Stimulated activated naive CD8-positive, alpha-beta T cell treated with anti-CD3 and anti-CD28 coated beads, Interleukin-15, amount 100 ng/mL, for 72 hours (primary cell): ENCODE measurements at regions not wholly inside any gene's neighbourhood (a gene's known extent, or its start where the extent isn't known, plus 50 kb on each side); places are given as distances from the start of the nearest gene placed in this dataset.
"Not testable (repeated sequence)": the region's sequence is repeated elsewhere in the genome, so short reads cannot be mapped to it uniquely, and the experiment has no call there.

Experiments used
- ATAC-seq: fragments of 150-1000 bp; cut with Tn5 transposase; 2 replicates; pipeline ENCODE4 v1.10.0; 2021; ENCODE audit warnings: mild to moderate bottlenecking, moderate library complexity
- DNase-seq, 2 donors: peaks; one replicate each; pipeline ENCODE4 v3.0.0; 2021 to 2022
- H3K27ac Mint-ChIP-seq, 2 donors: one replicate each; pipeline ENCODE4 v1.8.0; 2022; ENCODE audit warnings: mild to moderate bottlenecking in 2 of 2, mixed read lengths in 2 of 2, moderate library complexity in 2 of 2
- H3K27me3 Mint-ChIP-seq: one replicate; pipeline ENCODE4 v1.8.0; 2022; ENCODE audit warnings: mixed read lengths
- H3K4me1 Mint-ChIP-seq: one replicate; pipeline ENCODE4 v1.8.0; 2022; ENCODE audit warnings: mild to moderate bottlenecking, mixed read lengths
- H3K4me3 Mint-ChIP-seq, 2 donors: one replicate each; pipeline ENCODE4 v1.8.0; 2022; ENCODE audit warnings: mild to moderate bottlenecking in 2 of 2, mixed read lengths in 2 of 2, moderate library complexity in 1 of 2
- H3K9me3 Mint-ChIP-seq, 2 donors: one replicate each; pipeline ENCODE4 v1.8.0; 2022; ENCODE audit warnings: mixed read lengths in 2 of 2

DNA sequence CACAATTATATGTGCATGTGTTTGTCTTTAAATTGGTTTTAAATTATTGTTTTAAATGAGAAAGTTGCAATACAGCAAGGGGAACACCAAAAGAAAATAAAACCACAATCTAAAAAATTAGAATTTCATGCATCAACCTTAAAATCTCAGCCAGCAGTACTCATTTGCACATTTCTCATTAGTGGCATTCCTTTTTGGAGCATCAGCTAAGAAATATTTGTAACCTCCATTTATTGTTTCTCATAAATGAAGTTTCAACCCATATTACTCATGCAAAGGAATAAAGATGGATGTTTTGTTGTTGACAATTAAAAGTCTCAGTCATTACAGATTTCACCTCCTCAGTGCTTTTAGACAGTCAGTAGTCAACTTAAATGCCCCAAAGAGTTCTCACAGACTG, 160.1 kb downstream of the TBX15 start:
- no peak overlapping the region for H3K27ac Mint-ChIP-seq
- peaks cover 9 to 16% of the 10 kb centered on the region in 2 donors for H3K9me3 Mint-ChIP-seq
- H3K4me3 Mint-ChIP-seq: no peak overlapping the region
- ATAC-seq (no peak), DNase-seq (no peak)
- no peaks in the 10 kb centered on the region for H3K4me1 Mint-ChIP-seq
- H3K27me3 Mint-ChIP-seq: no peaks in the 10 kb centered on the region

DNA sequence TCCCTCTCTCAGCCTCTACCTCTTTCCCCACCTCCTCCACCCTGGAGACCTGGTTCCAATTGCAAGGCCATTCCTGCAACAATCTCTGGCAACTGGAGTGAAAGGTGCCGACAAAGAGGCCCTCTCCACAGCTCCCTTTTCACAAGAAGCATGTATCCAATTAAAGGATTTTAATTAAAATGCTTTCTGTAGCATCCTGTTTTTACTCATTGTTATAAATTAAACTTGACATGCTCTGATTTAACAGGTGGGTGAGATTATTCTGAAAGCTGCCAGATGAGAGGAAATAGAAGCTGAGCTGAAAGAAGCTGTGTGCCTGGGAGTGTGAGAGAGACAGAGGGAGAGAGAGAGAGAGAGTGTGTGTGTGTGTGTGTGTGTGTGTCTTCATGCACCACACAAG, 160.5 kb downstream of the TBX15 start:
- Mint-ChIP-seq H3K9me3 (peaks cover 7 to 16% of the 10 kb centered on the region in 2 donors), H3K4me1 (no peaks in the 10 kb centered on the region), H3K27ac (no peak overlapping the region), H3K27me3 (no peaks in the 10 kb centered on the region), H3K4me3 (no peak overlapping the region)
- ATAC-seq (no peak), DNase-seq (no peak)

DNA sequence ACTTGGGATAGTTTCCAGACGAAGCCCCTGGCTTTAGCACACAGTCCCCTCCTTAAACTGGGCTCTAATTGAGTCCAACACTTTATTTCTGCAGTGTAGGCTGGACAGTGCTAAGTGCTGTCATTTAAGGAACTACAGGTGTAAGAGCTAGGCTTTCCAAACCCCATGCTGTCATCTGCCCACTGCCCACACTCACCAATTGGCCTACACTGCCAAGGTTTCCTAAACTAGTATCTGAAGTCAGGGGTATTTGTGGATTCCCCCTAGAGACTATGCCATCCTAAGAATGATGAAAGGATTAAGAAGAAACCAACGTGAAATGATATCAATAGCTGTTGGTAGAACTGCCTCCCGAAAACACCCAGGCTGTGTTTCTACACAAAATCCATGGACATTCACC, 160.9 kb downstream of the TBX15 start:
- Mint-ChIP-seq H3K27ac (no peak overlapping the region), H3K4me3 (no peak overlapping the region), H3K4me1 (no peaks in the 10 kb centered on the region), H3K27me3 (no peaks in the 10 kb centered on the region), H3K9me3 (peaks cover 4 to 16% of the 10 kb centered on the region in 2 donors)
- no peak for DNase-seq
- no peak for ATAC-seq

DNA sequence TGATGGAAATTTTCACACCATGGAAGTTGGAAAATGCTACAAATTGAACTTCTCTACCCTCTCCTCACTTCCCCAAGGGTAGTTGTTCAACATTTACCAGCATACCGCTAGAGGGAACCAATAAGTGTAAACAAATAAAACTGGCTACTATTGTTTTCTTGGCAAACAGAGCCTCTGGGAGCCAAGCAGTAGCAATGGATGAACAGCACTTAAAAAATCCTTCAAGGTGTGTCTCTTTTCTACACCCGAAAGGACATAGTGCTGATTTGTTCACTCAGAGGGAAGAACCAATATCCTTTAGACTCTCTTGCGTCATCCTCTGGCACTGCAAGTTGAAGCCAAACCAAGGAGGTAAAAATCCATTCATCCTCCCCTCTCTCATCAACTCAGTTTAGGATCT, 161.5 kb downstream of the TBX15 start:
- Mint-ChIP-seq H3K4me3 (no peak overlapping the region), H3K27ac (no peak overlapping the region), H3K9me3 (peaks cover 4 to 16% of the 10 kb centered on the region in 2 donors), H3K27me3 (no peaks in the 10 kb centered on the region), H3K4me1 (no peaks in the 10 kb centered on the region)
- no peak for DNase-seq
- no peak for ATAC-seq

DNA sequence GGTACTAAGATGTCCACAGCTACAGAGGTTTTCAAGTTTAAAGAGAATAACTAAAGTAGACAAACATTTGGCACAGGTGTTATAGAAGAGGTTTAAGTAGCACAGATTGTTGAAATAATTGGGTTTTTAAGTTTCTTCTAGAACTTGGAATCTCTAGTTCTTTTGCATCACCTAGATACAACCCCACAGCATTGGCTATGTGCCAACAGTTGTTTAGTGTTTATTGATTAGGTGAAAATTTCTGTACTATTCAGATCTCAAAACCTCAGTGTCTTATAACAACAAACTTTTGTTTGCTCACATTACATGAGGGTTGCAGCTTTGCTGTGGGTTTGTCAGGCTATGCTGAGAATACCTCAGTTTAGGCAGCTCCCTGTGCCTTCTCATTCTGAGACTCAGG, 162.5 kb downstream of the TBX15 start:
- no peak overlapping the region for H3K27ac Mint-ChIP-seq
- peaks cover 2 to 8% of the 10 kb centered on the region in 2 donors for H3K9me3 Mint-ChIP-seq
- DNase-seq: no peak

DNA sequence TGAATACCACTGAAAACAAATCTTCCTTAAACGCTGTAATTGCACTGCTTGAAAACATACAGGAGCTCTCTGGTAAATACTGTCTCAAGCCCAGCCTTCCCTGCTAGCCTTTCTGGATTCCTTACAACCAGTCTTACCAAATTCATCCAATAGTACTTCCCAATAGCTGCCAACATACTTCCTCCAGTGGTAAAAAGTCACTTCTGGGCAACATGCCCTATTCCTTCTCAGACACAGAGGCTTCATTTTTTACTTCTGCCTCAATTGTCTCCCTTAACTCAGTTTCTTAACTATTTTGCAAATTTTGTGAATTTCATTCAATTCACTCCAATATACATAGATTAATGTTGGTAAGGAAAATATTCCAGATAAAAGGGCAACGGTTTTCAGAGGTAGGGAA, 166.3 kb downstream of the TBX15 start:
- DNase-seq: no peak
- ATAC-seq: no peak
- Mint-ChIP-seq H3K9me3 (no peaks in the 10 kb centered on the region), H3K4me3 (no peak overlapping the region), H3K27me3 (no peaks in the 10 kb centered on the region), H3K27ac (no peak overlapping the region), H3K4me1 (no peaks in the 10 kb centered on the region)

More for the DNA sequence above, 162.5 kb downstream of the TBX15 start:
- Mint-ChIP-seq H3K4me1 (no peaks in the 10 kb centered on the region), H3K27me3 (no peaks in the 10 kb centered on the region), H3K4me3 (no peak overlapping the region)
- ATAC-seq: no peak

DNA sequence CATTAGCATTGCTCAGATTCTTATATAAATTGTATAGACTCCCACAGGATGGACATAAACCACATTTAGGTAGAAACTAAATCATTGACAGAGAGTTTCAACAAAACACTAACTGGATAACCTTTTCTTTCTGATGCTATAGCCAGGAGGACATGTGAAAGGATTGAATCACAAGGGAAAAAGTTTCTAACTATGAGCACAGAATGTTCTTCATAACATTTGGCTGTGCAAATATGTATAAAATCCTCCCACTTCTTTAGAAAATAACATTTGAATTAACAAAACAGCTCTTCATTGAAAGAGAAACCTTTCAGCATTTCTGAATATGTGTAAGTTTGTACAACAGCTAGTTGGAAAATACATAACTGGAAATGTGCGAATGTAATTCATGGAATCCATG, 167.3 kb downstream of the TBX15 start:
- Mint-ChIP-seq H3K9me3 (no peaks in the 10 kb centered on the region), H3K27ac (no peak overlapping the region), H3K27me3 (no peaks in the 10 kb centered on the region), H3K4me3 (no peak overlapping the region), H3K4me1 (no peaks in the 10 kb centered on the region)
- no peak for DNase-seq
- no peak for ATAC-seq

DNA sequence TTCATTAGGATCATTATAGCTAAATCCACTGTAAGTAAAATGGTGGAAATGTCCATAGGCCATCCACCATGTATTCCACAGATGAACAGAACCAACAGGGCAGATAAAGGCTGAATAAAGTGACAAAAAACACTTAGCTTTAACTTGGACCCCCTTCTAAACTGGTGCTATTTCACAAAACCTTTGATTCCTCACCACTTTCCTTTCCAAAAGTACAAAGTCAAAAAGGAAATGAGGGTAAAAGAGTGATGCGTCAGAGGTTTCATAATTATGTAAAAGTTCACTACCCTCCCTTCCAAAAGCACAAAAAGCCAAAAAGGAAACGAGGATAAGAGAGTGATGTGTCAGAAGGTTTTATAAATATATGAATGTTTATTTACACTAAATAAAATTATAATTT, 172.2 kb downstream of the TBX15 start:
- ATAC-seq (no peak), DNase-seq (no peak)
- H3K27me3 Mint-ChIP-seq: no peaks in the 10 kb centered on the region
- H3K4me1 Mint-ChIP-seq: no peaks in the 10 kb centered on the region
- no peak overlapping the region for H3K27ac Mint-ChIP-seq
- peaks cover 6 to 8% of the 10 kb centered on the region in 2 donors for H3K9me3 Mint-ChIP-seq
- H3K4me3 Mint-ChIP-seq: no peak overlapping the region

DNA sequence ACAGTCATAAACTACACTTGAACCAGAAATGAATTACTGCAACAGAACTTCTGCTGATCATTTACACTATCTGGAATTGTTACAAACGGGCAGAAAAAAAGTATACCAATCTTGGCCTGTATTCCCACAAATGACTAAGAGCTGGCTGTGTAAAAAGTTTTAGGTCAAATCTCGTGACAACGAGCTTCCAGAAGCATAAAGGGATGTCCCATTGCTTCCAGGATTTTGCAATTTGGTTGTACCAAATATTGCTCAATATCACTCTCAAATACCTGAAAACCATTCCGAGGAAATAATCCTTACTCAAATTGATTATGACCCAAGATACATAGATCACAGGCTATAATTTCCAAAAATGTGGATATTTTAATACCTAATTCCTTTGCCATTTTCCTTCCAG, 175.6 kb downstream of the TBX15 start:
- no peak overlapping the region for H3K27ac Mint-ChIP-seq

DNA sequence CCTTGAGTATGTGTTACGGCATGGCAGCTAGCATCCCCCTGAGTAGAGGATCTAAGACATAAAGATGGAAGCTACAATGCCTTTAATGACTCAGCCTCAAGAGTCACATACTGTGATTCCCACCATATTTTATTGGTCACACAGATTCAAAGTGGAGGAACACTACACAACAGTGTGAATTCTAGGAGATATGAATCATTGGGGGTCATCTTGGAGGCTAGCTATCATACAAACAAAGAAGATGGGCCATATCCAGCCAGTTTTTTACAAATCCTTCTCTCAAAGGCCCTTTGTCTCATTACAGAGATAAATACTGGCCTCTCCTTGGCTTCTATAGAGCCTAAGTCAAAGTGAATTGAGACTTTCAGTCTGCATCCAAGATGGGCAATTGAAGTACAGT, 177.0 kb downstream of the TBX15 start:
- ATAC-seq: no peak

More for the DNA sequence above, 175.6 kb downstream of the TBX15 start:
- DNase-seq (no peak), ATAC-seq (no peak)
- H3K4me3 Mint-ChIP-seq: no peak overlapping the region
- peaks cover 6 to 8% of the 10 kb centered on the region in 2 donors for H3K9me3 Mint-ChIP-seq
- no peaks in the 10 kb centered on the region for H3K4me1 Mint-ChIP-seq
- no peaks in the 10 kb centered on the region for H3K27me3 Mint-ChIP-seq

DNA sequence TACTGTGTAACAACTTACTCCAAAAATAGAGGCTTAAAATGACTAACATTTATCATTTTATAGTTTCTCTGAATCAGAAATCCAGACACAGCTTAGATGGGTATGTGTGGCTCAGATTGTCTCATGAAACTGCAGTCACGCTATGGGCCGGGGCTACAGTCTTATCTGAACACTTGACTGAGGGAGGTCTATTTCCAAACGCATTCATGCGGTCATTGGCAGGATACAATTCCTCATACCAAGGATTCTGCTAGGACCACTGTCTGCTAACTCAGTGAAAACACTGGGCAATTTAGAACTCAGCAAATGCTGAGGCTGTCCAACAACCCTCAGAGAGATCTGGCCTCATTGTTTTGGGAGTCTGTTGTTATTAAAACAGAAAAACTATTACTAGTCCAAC, 178.6 kb downstream of the TBX15 start:
- Mint-ChIP-seq H3K9me3 (peaks cover 8 to 14% of the 10 kb centered on the region in 2 donors), H3K27ac (no peak overlapping the region), H3K4me3 (no peak overlapping the region), H3K27me3 (no peaks in the 10 kb centered on the region), H3K4me1 (no peaks in the 10 kb centered on the region)
- ATAC-seq (no peak), DNase-seq (no peak)

More for the DNA sequence above, 177.0 kb downstream of the TBX15 start:
- H3K27ac Mint-ChIP-seq: no peak overlapping the region
- no peak overlapping the region for H3K4me3 Mint-ChIP-seq
- peaks cover 6 to 8% of the 10 kb centered on the region in 2 donors for H3K9me3 Mint-ChIP-seq
- no peaks in the 10 kb centered on the region for H3K4me1 Mint-ChIP-seq
- H3K27me3 Mint-ChIP-seq: no peaks in the 10 kb centered on the region
- DNase-seq: no peak

DNA sequence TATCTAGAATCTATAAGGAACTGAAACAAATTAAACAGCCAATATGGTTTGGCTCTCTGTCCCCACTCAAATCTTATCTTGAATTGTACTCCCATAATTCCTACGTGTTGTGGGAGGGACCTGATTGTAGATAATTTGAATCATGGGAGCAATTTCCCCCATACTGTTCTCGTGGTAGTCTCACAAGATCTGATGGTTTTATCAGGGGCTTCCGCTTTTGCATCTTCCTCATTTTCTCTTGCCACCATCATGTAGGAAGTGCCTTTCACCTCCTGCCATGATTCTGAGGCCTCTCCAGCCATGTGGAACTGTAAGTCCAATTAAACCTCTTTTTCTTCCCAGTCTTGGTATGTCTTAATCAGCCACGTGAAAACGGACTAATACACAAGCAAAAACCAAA, 185.0 kb downstream of the TBX15 start:
- ATAC-seq, H3K27me3 Mint-ChIP-seq, H3K4me3 Mint-ChIP-seq, H3K4me1 Mint-ChIP-seq, H3K27ac Mint-ChIP-seq, DNase-seq: not testable (repeated sequence)
- H3K9me3 Mint-ChIP-seq: peaks cover 10 to 12% of the 10 kb centered on the region in 2 donors

DNA sequence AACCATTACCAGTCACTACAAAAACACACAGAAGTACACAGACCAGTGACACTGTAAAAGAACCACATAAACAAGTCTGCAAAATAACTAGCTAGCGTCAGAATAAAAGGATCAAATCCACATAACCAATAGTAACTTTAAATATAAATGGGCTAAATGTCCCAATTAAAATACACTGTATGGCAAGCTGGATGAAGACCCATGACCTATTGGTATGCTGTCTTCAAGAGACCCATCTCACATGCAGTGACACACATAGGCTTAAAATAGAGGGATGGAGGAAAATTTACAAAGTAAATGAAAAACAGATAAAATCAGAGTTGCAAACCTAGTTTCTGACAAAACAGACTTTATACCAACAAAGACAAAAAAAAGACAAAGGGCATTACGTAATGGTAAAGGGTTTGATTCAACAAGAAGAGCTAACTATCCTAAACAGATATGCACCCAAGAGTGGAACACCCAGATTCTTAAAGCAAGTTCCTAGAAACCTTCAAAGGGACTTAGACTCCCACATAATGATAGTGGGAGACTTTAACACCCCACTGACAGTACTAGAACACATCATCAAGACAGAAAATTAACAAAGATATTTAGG, 196.9 kb downstream of the TBX15 start:
- DNase-seq (no peak), ATAC-seq (no peak)
- H3K27ac Mint-ChIP-seq: no peak overlapping the region
- H3K4me3 Mint-ChIP-seq: no peak overlapping the region
- H3K9me3 Mint-ChIP-seq: peaks cover 18 to 19% of the 10 kb centered on the region in 2 donors
- H3K27me3 Mint-ChIP-seq: no peaks in the 10 kb centered on the region
- H3K4me1 Mint-ChIP-seq: no peaks in the 10 kb centered on the region

DNA sequence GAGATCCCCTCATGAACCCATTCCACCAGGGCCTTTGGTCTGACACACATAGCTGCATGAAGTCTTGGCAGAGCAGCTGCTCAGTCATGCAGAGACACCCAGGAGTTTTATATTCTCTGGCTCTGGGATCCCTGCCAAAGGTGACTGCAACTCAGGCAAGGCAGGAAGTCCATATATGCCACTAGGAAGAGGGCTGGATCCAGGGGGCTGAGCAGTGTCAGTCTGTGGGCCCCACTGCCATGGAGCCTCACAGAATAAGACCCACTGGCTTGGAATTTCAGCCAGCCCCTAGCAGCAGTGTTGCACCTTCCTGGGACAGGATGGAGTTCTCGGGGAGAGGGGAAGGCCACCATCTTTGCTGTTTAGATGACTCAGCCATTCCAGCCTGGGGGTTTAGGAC, 199.7 kb downstream of the TBX15 start:
- ATAC-seq: no peak
- no peak overlapping the region for H3K27ac Mint-ChIP-seq
- H3K9me3 Mint-ChIP-seq: peaks cover 28 to 29% of the 10 kb centered on the region in 2 donors
- no peaks in the 10 kb centered on the region for H3K4me1 Mint-ChIP-seq
- DNase-seq: no peak
- no peak overlapping the region for H3K4me3 Mint-ChIP-seq
- no peaks in the 10 kb centered on the region for H3K27me3 Mint-ChIP-seq

DNA sequence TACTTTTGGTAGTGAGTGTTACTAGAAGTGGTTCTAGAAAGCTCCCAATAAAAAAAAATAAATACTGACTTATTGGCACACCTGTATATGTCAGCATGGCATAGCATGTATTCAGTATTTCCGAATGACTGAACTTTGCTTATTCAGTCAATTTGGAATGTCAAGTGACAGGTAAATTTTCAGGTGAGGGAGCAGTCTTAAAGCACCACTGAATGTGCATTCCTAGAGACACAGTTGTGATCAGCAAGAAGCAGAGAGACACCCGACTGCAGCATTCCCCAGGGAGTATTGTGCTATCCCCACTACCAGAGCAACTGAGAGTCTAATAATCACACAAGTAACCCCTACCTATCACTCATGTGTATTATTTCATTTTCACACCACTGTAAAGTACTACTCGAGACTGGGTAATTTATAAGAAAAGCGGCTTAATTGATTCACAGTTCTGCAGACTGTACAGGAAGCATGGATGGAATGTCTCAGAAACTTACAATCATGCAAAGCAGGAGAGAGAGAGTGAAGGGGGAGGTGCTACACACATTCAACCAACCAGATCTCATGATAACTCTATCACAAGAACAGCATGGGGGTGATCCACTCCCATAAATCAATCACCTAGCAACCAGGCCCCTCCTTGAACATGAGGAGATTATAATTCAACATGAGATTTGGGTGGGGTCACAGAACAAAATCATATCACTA, 201.5 kb downstream of the TBX15 start:
- H3K27ac Mint-ChIP-seq: peak overlapping the region in 1 of 2 donors; percentile 15
- H3K9me3 Mint-ChIP-seq: peaks cover 24 to 29% of the 10 kb centered on the region in 2 donors
- DNase-seq (no peak), ATAC-seq (no peak)
- no peaks in the 10 kb centered on the region for H3K4me1 Mint-ChIP-seq
- no peaks in the 10 kb centered on the region for H3K27me3 Mint-ChIP-seq
- no peak overlapping the region for H3K4me3 Mint-ChIP-seq

DNA sequence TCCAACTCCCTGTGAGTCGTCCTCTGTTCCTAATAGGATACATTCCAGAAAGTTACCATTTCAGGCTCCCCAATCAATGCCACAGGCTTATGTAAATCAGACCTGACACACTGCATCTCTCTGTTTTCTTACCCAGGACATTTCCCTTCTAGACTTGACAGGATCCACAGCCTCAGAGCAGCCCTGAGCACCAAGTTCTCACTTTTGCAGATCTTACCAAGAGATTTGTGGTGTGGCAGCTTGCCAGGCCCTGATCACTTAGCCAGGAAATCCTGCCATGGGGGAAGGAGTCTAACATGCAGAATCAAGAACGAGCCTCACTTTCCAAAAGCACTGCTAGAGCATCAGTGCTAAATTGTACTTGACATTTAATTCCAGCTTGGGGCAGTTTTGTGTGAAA, 202.9 kb downstream of the TBX15 start:
- Mint-ChIP-seq H3K4me1 (no peaks in the 10 kb centered on the region), H3K9me3 (peaks cover 15 to 16% of the 10 kb centered on the region in 2 donors), H3K4me3 (no peak overlapping the region), H3K27ac (no peak overlapping the region), H3K27me3 (no peaks in the 10 kb centered on the region)
- DNase-seq (no peak), ATAC-seq (no peak)
